Panc1 (cell line): ENCODE measurements at regions not wholly inside any gene's neighbourhood (a gene's known extent, or its start where the extent isn't known, plus 50 kb on each side); places are given as distances from the start of the nearest gene placed in this dataset.
"Not testable (repeated sequence)": the region's sequence is repeated elsewhere in the genome, so short reads cannot be mapped to it uniquely, and the experiment has no call there.

ENCODE experiments used
- POLR2AphosphoS5 ChIP-seq: IDR thresholded peaks from 2 replicates; pipeline ENCODE4 v1.6.1; 2012; ENCODE audit warnings: mild to moderate bottlenecking, low read depth, low read length, moderate library complexity
- TCF7L2 ChIP-seq: IDR thresholded peaks from 2 replicates; pipeline ENCODE4 v1.6.1; 2011; ENCODE audit warnings: mild to moderate bottlenecking, low read depth, low read length, inconsistent platforms
- TF ChIP-seq, protein P1 (sequence below): fragments of 450-650 bp; IDR thresholded peaks from 2 replicates; pipeline ENCODE4 v1.5.1; 2017; ENCODE audit warnings: mild to moderate bottlenecking
- TF ChIP-seq, protein P2 (sequence below), 2 experiments: IDR thresholded peaks; 2 replicates each; pipeline ENCODE4 v1.6.1; 2011 to 2012; ENCODE audit warnings: low read depth in 2 of 2, control low read depth in 1 of 2, low read length in 1 of 2, mild to moderate bottlenecking in 1 of 2, moderate library complexity in 1 of 2; ENCODE audit not compliant: insufficient read depth in 1 of 2

- TF ChIP-seq, protein P1, sequence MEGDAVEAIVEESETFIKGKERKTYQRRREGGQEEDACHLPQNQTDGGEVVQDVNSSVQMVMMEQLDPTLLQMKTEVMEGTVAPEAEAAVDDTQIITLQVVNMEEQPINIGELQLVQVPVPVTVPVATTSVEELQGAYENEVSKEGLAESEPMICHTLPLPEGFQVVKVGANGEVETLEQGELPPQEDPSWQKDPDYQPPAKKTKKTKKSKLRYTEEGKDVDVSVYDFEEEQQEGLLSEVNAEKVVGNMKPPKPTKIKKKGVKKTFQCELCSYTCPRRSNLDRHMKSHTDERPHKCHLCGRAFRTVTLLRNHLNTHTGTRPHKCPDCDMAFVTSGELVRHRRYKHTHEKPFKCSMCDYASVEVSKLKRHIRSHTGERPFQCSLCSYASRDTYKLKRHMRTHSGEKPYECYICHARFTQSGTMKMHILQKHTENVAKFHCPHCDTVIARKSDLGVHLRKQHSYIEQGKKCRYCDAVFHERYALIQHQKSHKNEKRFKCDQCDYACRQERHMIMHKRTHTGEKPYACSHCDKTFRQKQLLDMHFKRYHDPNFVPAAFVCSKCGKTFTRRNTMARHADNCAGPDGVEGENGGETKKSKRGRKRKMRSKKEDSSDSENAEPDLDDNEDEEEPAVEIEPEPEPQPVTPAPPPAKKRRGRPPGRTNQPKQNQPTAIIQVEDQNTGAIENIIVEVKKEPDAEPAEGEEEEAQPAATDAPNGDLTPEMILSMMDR, result not testable (repeated sequence)
- TF ChIP-seq, protein P2, sequence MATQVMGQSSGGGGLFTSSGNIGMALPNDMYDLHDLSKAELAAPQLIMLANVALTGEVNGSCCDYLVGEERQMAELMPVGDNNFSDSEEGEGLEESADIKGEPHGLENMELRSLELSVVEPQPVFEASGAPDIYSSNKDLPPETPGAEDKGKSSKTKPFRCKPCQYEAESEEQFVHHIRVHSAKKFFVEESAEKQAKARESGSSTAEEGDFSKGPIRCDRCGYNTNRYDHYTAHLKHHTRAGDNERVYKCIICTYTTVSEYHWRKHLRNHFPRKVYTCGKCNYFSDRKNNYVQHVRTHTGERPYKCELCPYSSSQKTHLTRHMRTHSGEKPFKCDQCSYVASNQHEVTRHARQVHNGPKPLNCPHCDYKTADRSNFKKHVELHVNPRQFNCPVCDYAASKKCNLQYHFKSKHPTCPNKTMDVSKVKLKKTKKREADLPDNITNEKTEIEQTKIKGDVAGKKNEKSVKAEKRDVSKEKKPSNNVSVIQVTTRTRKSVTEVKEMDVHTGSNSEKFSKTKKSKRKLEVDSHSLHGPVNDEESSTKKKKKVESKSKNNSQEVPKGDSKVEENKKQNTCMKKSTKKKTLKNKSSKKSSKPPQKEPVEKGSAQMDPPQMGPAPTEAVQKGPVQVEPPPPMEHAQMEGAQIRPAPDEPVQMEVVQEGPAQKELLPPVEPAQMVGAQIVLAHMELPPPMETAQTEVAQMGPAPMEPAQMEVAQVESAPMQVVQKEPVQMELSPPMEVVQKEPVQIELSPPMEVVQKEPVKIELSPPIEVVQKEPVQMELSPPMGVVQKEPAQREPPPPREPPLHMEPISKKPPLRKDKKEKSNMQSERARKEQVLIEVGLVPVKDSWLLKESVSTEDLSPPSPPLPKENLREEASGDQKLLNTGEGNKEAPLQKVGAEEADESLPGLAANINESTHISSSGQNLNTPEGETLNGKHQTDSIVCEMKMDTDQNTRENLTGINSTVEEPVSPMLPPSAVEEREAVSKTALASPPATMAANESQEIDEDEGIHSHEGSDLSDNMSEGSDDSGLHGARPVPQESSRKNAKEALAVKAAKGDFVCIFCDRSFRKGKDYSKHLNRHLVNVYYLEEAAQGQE (IDR thresholded peaks at IDR 0.05; ENCODE audit: insufficient read depth in 1 of 2, low read depth in 2 of 2, low read length in 1 of 2), result not testable (repeated sequence)
- TF ChIP-seq POLR2AphosphoS5, TCF7L2: not testable (repeated sequence)
Measured at GRCh38 chr16:5207862-5208498, 110.4 kb upstream of the EEF2KMT start.
